ENCODE measurements at regions not wholly inside any gene's neighbourhood (a gene's known extent, or its start where the extent isn't known, plus 50 kb on each side); places are given as distances from the start of the nearest gene placed in this dataset.

DNA sequence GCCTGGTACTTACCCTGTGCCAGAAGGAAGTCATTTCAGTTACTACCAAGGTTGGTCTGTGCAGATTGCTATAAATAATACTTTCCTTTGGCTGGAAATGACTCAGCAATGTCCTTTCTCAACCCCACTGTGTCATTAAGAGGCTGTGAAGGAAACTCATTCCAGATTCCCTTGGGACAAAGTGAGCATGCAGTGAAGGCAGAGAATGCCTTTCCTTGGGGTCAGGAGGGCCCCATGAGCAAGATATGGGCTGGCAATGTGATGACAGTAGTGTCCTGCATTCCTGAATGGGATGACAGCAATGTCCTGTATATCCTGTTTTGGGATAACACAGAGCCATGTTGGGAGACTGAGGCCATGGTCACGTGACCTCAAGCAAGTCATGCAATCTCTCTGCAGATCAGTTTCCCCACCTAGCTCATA is 213.1 kb upstream of the TMTC4 start:
- 8% methylated on average over 1 of the region's 1 CpG for WGBS (ENCODE audit: low lambda C conversion rate)
- H3K9ac ChIP-seq (ENCODE audit: insufficient read depth, low read depth, low read length), result no peak overlapping the region
- no peaks in the 10 kb centered on the region for H4K20me1 ChIP-seq (ENCODE audit: insufficient read depth, low read length)
- DNase-seq (ENCODE audit: low spot score) (no peak), ATAC-seq (no peak), FAIRE-seq (no peak)
- H3K79me2 ChIP-seq (ENCODE audit: insufficient read depth, low read length), result no peaks in the 10 kb centered on the region
- H3K36me3 ChIP-seq (replicated peaks in 1 of 2; ENCODE audit: control insufficient read depth in 1 of 2, insufficient read depth in 2 of 2, low read length in 2 of 2), result no peaks in the 10 kb centered on the region
- H2AFZ ChIP-seq (ENCODE audit: low read length), result no peak overlapping the region
- BruUV-seq (replicated peaks), result no TSS peak
- intact Hi-C loops (cut with micrococcal nuclease; ENCODE audit: unreplicated experiment) (no loop called here), in situ Hi-C loops (cut with HindIII; ENCODE audit: extremely low pct_ligation_motif_present, low pct_unique_long_range_greater_than_20kb) (no loop called here)
- H3K27me3 ChIP-seq (ENCODE audit: control insufficient read depth in 1 of 2, insufficient read depth in 2 of 2, low read length in 2 of 2), result no peaks in the 10 kb centered on the region
- H3K4me3 ChIP-seq (replicated peaks in 1 of 3; ENCODE audit: insufficient read depth in 1 of 3, low read depth in 2 of 3, low read length in 3 of 3), result no peak overlapping the region
- H3K9me3 ChIP-seq (ENCODE audit: low read length), result 0 out of 2 replicates have a peak, but pooled peaks cover 7% of the 10 kb centered on the region
- no peaks in the 10 kb centered on the region for H3K4me1 ChIP-seq (ENCODE audit: insufficient read depth, low read length)
- H3K4me2 ChIP-seq (ENCODE audit: low read depth, low read length), result no peak overlapping the region
- ChIA-PET CTCF (ENCODE audit: low intra/inter-chr PET ratio, low total read pairs) (no interaction called here), POLR2A (no interaction called here)
- no peak overlapping the region for H3K27ac ChIP-seq (ENCODE audit: extremely low read length, insufficient read depth, low read length)
- TF ChIP-seq, protein P1, sequence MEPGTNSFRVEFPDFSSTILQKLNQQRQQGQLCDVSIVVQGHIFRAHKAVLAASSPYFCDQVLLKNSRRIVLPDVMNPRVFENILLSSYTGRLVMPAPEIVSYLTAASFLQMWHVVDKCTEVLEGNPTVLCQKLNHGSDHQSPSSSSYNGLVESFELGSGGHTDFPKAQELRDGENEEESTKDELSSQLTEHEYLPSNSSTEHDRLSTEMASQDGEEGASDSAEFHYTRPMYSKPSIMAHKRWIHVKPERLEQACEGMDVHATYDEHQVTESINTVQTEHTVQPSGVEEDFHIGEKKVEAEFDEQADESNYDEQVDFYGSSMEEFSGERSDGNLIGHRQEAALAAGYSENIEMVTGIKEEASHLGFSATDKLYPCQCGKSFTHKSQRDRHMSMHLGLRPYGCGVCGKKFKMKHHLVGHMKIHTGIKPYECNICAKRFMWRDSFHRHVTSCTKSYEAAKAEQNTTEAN (CRISPR knock-in tag; conservative IDR thresholded peaks at IDR 0.05), result no peak
- TF ChIP-seq RAD51 (IDR thresholded peaks at IDR 0.05; ENCODE audit: borderline replicate concordance), result peak; percentile 85; the same call in 1 of the 2 replicates
- TF ChIP-seq, protein P2, sequence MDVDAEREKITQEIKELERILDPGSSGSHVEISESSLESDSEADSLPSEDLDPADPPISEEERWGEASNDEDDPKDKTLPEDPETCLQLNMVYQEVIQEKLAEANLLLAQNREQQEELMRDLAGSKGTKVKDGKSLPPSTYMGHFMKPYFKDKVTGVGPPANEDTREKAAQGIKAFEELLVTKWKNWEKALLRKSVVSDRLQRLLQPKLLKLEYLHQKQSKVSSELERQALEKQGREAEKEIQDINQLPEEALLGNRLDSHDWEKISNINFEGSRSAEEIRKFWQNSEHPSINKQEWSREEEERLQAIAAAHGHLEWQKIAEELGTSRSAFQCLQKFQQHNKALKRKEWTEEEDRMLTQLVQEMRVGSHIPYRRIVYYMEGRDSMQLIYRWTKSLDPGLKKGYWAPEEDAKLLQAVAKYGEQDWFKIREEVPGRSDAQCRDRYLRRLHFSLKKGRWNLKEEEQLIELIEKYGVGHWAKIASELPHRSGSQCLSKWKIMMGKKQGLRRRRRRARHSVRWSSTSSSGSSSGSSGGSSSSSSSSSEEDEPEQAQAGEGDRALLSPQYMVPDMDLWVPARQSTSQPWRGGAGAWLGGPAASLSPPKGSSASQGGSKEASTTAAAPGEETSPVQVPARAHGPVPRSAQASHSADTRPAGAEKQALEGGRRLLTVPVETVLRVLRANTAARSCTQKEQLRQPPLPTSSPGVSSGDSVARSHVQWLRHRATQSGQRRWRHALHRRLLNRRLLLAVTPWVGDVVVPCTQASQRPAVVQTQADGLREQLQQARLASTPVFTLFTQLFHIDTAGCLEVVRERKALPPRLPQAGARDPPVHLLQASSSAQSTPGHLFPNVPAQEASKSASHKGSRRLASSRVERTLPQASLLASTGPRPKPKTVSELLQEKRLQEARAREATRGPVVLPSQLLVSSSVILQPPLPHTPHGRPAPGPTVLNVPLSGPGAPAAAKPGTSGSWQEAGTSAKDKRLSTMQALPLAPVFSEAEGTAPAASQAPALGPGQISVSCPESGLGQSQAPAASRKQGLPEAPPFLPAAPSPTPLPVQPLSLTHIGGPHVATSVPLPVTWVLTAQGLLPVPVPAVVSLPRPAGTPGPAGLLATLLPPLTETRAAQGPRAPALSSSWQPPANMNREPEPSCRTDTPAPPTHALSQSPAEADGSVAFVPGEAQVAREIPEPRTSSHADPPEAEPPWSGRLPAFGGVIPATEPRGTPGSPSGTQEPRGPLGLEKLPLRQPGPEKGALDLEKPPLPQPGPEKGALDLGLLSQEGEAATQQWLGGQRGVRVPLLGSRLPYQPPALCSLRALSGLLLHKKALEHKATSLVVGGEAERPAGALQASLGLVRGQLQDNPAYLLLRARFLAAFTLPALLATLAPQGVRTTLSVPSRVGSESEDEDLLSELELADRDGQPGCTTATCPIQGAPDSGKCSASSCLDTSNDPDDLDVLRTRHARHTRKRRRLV (CRISPR knock-in tag; IDR thresholded peaks at IDR 0.05), result no peak
- TF ChIP-seq, protein P3, sequence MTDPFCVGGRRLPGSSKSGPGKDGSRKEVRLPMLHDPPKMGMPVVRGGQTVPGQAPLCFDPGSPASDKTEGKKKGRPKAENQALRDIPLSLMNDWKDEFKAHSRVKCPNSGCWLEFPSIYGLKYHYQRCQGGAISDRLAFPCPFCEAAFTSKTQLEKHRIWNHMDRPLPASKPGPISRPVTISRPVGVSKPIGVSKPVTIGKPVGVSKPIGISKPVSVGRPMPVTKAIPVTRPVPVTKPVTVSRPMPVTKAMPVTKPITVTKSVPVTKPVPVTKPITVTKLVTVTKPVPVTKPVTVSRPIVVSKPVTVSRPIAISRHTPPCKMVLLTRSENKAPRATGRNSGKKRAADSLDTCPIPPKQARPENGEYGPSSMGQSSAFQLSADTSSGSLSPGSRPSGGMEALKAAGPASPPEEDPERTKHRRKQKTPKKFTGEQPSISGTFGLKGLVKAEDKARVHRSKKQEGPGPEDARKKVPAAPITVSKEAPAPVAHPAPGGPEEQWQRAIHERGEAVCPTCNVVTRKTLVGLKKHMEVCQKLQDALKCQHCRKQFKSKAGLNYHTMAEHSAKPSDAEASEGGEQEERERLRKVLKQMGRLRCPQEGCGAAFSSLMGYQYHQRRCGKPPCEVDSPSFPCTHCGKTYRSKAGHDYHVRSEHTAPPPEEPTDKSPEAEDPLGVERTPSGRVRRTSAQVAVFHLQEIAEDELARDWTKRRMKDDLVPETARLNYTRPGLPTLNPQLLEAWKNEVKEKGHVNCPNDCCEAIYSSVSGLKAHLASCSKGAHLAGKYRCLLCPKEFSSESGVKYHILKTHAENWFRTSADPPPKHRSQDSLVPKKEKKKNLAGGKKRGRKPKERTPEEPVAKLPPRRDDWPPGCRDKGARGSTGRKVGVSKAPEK (CRISPR knock-in tag; IDR thresholded peaks at IDR 0.05; ENCODE audit: borderline replicate concordance), result no peak
- TF ChIP-seq, protein P4, sequence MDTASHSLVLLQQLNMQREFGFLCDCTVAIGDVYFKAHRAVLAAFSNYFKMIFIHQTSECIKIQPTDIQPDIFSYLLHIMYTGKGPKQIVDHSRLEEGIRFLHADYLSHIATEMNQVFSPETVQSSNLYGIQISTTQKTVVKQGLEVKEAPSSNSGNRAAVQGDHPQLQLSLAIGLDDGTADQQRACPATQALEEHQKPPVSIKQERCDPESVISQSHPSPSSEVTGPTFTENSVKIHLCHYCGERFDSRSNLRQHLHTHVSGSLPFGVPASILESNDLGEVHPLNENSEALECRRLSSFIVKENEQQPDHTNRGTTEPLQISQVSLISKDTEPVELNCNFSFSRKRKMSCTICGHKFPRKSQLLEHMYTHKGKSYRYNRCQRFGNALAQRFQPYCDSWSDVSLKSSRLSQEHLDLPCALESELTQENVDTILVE (CRISPR knock-in tag; IDR thresholded peaks at IDR 0.05), result no peak
- TF ChIP-seq, protein P5, sequence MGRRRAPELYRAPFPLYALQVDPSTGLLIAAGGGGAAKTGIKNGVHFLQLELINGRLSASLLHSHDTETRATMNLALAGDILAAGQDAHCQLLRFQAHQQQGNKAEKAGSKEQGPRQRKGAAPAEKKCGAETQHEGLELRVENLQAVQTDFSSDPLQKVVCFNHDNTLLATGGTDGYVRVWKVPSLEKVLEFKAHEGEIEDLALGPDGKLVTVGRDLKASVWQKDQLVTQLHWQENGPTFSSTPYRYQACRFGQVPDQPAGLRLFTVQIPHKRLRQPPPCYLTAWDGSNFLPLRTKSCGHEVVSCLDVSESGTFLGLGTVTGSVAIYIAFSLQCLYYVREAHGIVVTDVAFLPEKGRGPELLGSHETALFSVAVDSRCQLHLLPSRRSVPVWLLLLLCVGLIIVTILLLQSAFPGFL (CRISPR knock-in tag; IDR thresholded peaks at IDR 0.05), result no peak
